IMR-90 (cell line): ENCODE measurements at regions not wholly inside any gene's neighbourhood (a gene's known extent, or its start where the extent isn't known, plus 50 kb on each side); places are given as distances from the start of the nearest gene placed in this dataset.

Experiments used
- ATAC-seq: fragments of 200-7000 bp; cut with Tn5 transposase; 2 replicates; pipeline ENCODE4 v1.9.1; 2020; ENCODE audit warnings: low read depth, mild to moderate bottlenecking, moderate library complexity
- BruUV-seq: library from RNA; stranded (reverse); fragments of 400-500 nt; replicated peaks from 2 replicates; lab custom pipeline; 2021; lab: Mats Ljungman, UMichigan
- CTCF ChIA-PET: fragments of 300-600 bp; formaldehyde crosslinking; extraction: SDS; loops from one replicate; lab custom pipeline; 2021; ENCODE audit warnings: antibody characterized with exemption; lab: Yijun Ruan, JAX
- POLR2A ChIA-PET: fragments of 300-600 bp; sonication (Branson Sonifier 250); formaldehyde crosslinking; loops from one replicate; lab custom pipeline; 2022; ENCODE audit warnings: antibody characterized with exemption; ENCODE audit not compliant: unreplicated experiment; lab: Charles Lee
- DNase-seq: peaks from one replicate; pipeline ENCODE4 v3.0.0; 2013
- H2AFZ ChIP-seq: replicated peaks from 2 replicates; pipeline ENCODE3; 2013; ENCODE audit warnings: low read length, mild to moderate bottlenecking; ENCODE audit not compliant: poor library complexity
- H2AK5ac ChIP-seq: 2 replicates; pipeline ENCODE4 v1.6.1; 2013; ENCODE audit warnings: low read depth, low read length, inconsistent platforms
- H2AK9ac ChIP-seq: replicated peaks from 2 replicates; pipeline ENCODE3; 2013; ENCODE audit warnings: mild to moderate bottlenecking, low read depth, low read length, moderate library complexity; ENCODE audit not compliant: poor library complexity
- H2BK120ac ChIP-seq: 2 replicates; pipeline ENCODE4 v1.6.1; 2013; ENCODE audit warnings: low read depth, low read length, inconsistent platforms
- H2BK15ac ChIP-seq: 3 replicates; pipeline ENCODE4 v1.6.1; 2013; ENCODE audit warnings: low read depth, low read length, inconsistent platforms
- H2BK20ac ChIP-seq: 2 replicates; pipeline ENCODE4 v1.6.1; 2013; ENCODE audit warnings: low read depth, mild to moderate bottlenecking, inconsistent platforms, low read length, moderate library complexity
- H2BK5ac ChIP-seq: 2 replicates; pipeline ENCODE4 v1.6.1; 2013; ENCODE audit warnings: mild to moderate bottlenecking, low read depth, low read length, inconsistent platforms; ENCODE audit not compliant: poor library complexity, severe bottlenecking
- H3K14ac ChIP-seq: replicated peaks from 2 replicates; pipeline ENCODE4 v1.6.1; 2013; ENCODE audit warnings: low read depth, low read length, inconsistent platforms
- H3K18ac ChIP-seq: 2 replicates; pipeline ENCODE4 v1.6.1; 2013; ENCODE audit warnings: low read depth, low read length, control low read depth
- H3K23ac ChIP-seq: 2 replicates; pipeline ENCODE4 v1.6.1; 2013; ENCODE audit warnings: low read depth, low read length, inconsistent platforms
- H3K27ac ChIP-seq: 2 replicates; pipeline ENCODE4 v1.5.1; 2013; ENCODE audit warnings: mild to moderate bottlenecking, control low read depth, low read length; ENCODE audit not compliant: insufficient read depth
- H3K27me3 ChIP-seq: 2 replicates; pipeline ENCODE4 v1.6.1; 2013; ENCODE audit warnings: low read length; ENCODE audit not compliant: control insufficient read depth, insufficient read depth
- H3K36me3 ChIP-seq: 2 replicates; pipeline ENCODE4 v1.6.1; 2013; ENCODE audit warnings: low read length, mixed read lengths; ENCODE audit not compliant: control insufficient read depth, insufficient read depth
- H3K4ac ChIP-seq: 2 replicates; pipeline ENCODE4 v1.6.1; 2013; ENCODE audit warnings: low read depth, low read length, inconsistent platforms
- H3K4me1 ChIP-seq: 2 replicates; pipeline ENCODE4 v1.6.1; 2013; ENCODE audit warnings: low read length, mixed read lengths; ENCODE audit not compliant: control insufficient read depth, insufficient read depth
- H3K4me2 ChIP-seq: 2 replicates; pipeline ENCODE4 v1.6.1; 2013; ENCODE audit warnings: low read depth, mild to moderate bottlenecking, control low read depth, low read length, moderate library complexity
- H3K4me3 ChIP-seq: 2 replicates; pipeline ENCODE4 v1.5.1; 2013; ENCODE audit warnings: low read depth, mild to moderate bottlenecking, control low read depth, low read length, moderate library complexity; ENCODE audit not compliant: insufficient read depth
- H3K56ac ChIP-seq: 2 replicates; pipeline ENCODE4 v1.6.1; 2013; ENCODE audit warnings: low read length, inconsistent platforms; ENCODE audit not compliant: insufficient read depth; ENCODE audit errors: extremely low read depth
- H3K79me1 ChIP-seq, 2 experiments: 2 replicates each; pipeline ENCODE4 v1.6.1; 2013; ENCODE audit warnings: low read length in 2 of 2, inconsistent platforms in 1 of 2, low read depth in 1 of 2
- H3K9ac ChIP-seq: 2 replicates; pipeline ENCODE4 v1.6.1; 2013; ENCODE audit warnings: low read depth, low read length, control low read depth
- H3K9me1 ChIP-seq: 2 replicates; pipeline ENCODE4 v1.6.1; 2013; ENCODE audit warnings: low read length, inconsistent platforms; ENCODE audit not compliant: insufficient read depth
- H3K9me3 ChIP-seq: 2 replicates; pipeline ENCODE4 v1.6.1; 2013; ENCODE audit warnings: low read length; ENCODE audit not compliant: control insufficient read depth, insufficient read depth
- H4K20me1 ChIP-seq: 2 replicates; pipeline ENCODE4 v1.6.1; 2013; ENCODE audit warnings: low read length, inconsistent platforms; ENCODE audit not compliant: insufficient read depth
- H4K5ac ChIP-seq: 2 replicates; pipeline ENCODE4 v1.6.1; 2013; ENCODE audit warnings: mild to moderate bottlenecking, low read depth, low read length, control low read depth
- H4K8ac ChIP-seq, 2 experiments: 2 replicates each; pipeline ENCODE4 v1.6.1; 2013; ENCODE audit warnings: low read depth in 2 of 2, low read length in 2 of 2, control low read depth in 1 of 2, inconsistent platforms in 1 of 2
- H4K91ac ChIP-seq: 2 replicates; pipeline ENCODE4 v1.6.1; 2013; ENCODE audit warnings: low read depth, low read length, inconsistent platforms; ENCODE audit not compliant: insufficient read depth
- CEBPB ChIP-seq: IDR thresholded peaks from 2 replicates; pipeline ENCODE4 v1.6.1; 2012; ENCODE audit warnings: low read depth, low read length, improper control_type of control experiment
- MAZ ChIP-seq: IDR thresholded peaks from 2 replicates; pipeline ENCODE4 v1.6.1; 2012; ENCODE audit warnings: low read depth, mild to moderate bottlenecking, low read length, improper control_type of control experiment, moderate library complexity, borderline replicate concordance
- NFE2L2 ChIP-seq: fragments of 150-350 bp; IDR thresholded peaks from 2 replicates; pipeline ENCODE4 v1.6.1; 2016; ENCODE audit warnings: low read depth, mild to moderate bottlenecking, low read length
- RAD21 ChIP-seq: IDR thresholded peaks from 2 replicates; pipeline ENCODE4 v1.6.1; 2012; ENCODE audit warnings: low read length, improper control_type of control experiment
- RCOR1 ChIP-seq: IDR thresholded peaks from 2 replicates; pipeline ENCODE4 v1.6.1; 2012; ENCODE audit warnings: mild to moderate bottlenecking, low read length, improper control_type of control experiment; ENCODE audit not compliant: insufficient replicate concordance
- SMC3 ChIP-seq: fragments of 150-350 bp; IDR thresholded peaks from 2 replicates; pipeline ENCODE4 v1.6.1; 2016; ENCODE audit warnings: low read depth, mild to moderate bottlenecking, antibody characterized with exemption, low read length, moderate library complexity
- USF2 ChIP-seq: fragments of 150-350 bp; IDR thresholded peaks from 2 replicates; pipeline ENCODE4 v1.6.1; 2017; ENCODE audit warnings: mild to moderate bottlenecking, antibody characterized with exemption, low read length, low read depth
- WGBS, 2 experiments: methylation state at CpG; one replicate each; pipeline versions ENCODE4 v1.1.5 to v1.1.7; 2013; ENCODE audit warnings: missing lambda C conversion rate in 2 of 2; ENCODE audit not compliant: insufficient read length in 1 of 2; ENCODE audit errors: extremely low coverage in 2 of 2; 5-methylcytosine and 5-hydroxymethylcytosine counted together
- dilution Hi-C: fragments of 300-500 bp; cut with HindIII; formaldehyde crosslinking; loops from one replicate; pipeline ENCODE4 v1.14.3; 2018; ENCODE audit warnings: low sequenced_read_pairs; ENCODE audit not compliant: unreplicated experiment
- in situ Hi-C: fragments of 300-500 bp; cut with MboI; formaldehyde crosslinking; loops from 3 replicates; pipeline ENCODE4 v1.14.3; 2019; ENCODE audit warnings: low sequenced_read_pairs, inconsistent platforms, mixed read lengths
- intact Hi-C: fragments of 100-400 bp; cut with micrococcal nuclease; formaldehyde crosslinking; loops from 2 replicates; pipeline ENCODE4 v1.10.0; 2022
- TF ChIP-seq, protein P1 (sequence below): conservative IDR thresholded peaks from 2 replicates; pipeline ENCODE4 v1.5.1; 2012; ENCODE audit warnings: mild to moderate bottlenecking, low read depth, low read length, improper control_type of control experiment

DNA sequence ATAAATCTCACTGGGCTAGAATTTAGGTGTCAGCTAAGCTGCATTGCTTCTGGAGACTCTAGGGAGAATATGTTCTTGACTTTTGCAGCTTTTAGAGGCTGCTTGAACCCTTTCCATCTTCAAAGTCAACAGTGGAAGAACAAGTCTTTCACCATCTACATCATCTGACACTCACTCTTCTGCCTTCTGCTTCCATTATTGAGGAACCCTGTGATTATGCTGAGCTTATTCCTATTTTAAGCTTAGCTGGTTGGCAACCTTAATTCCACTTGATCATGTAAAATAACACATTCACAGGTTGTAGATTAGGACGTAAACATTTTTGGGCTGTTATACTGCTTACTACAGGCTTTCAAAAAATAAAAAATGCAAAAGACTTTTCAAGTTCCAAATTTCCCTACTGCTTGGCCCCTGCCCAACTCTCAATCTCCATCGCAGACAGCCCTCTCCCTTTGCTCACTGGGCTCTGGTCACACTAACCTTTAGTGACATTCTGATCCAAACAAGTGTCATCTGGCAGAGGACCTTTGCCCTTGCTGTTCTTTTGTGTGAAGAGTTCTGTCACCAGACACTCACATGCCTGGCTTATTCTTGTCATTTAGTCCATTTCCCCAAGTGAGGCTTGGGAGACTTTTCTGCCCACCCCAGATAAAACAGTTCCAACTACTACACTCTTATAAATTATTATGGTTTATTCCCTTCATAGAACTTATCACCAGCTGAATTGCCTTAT is 1056.0 kb downstream of the STIM2 start:
- Histone ChIP-seq H3K9me1 (no peaks in the 10 kb centered on the region), H3K27ac (no peak overlapping the region), H4K5ac (no peak overlapping the region), H2AK9ac (no peak overlapping the region), H3K4me3 (no peak overlapping the region), H2BK5ac (no peak overlapping the region), H4K8ac (no peak overlapping the region), H3K14ac (no peak overlapping the region), H3K23ac (no peak overlapping the region), H3K18ac (no peak overlapping the region), H3K4ac (no peak overlapping the region), H3K56ac (no peak overlapping the region), H3K9ac (no peak overlapping the region), H2AK5ac (no peak overlapping the region), H3K27me3 (no peaks in the 10 kb centered on the region), H2AFZ (no peak overlapping the region), H2BK15ac (no peak overlapping the region), H4K91ac (no peak overlapping the region), H2BK120ac (no peak overlapping the region), H3K36me3 (no peaks in the 10 kb centered on the region), H3K4me2 (no peak overlapping the region), H4K20me1 (no peaks in the 10 kb centered on the region), H3K79me1 (no peaks in the 10 kb centered on the region), H3K4me1 (no peaks in the 10 kb centered on the region), H2BK20ac (no peak overlapping the region), H3K9me3 (no peaks in the 10 kb centered on the region)
- 0% methylated on average over 1 of the region's 2 CpGs; no CpG with 5 or more reads in 1 of the 2 experiments for WGBS, 2 experiments
- DNase-seq = no peak
- CTCF ChIA-PET = no interaction called here
- BruUV-seq = no TSS peak
- no peak for ATAC-seq
- no peak for TF ChIP-seq MAZ
- TF ChIP-seq, protein P1, sequence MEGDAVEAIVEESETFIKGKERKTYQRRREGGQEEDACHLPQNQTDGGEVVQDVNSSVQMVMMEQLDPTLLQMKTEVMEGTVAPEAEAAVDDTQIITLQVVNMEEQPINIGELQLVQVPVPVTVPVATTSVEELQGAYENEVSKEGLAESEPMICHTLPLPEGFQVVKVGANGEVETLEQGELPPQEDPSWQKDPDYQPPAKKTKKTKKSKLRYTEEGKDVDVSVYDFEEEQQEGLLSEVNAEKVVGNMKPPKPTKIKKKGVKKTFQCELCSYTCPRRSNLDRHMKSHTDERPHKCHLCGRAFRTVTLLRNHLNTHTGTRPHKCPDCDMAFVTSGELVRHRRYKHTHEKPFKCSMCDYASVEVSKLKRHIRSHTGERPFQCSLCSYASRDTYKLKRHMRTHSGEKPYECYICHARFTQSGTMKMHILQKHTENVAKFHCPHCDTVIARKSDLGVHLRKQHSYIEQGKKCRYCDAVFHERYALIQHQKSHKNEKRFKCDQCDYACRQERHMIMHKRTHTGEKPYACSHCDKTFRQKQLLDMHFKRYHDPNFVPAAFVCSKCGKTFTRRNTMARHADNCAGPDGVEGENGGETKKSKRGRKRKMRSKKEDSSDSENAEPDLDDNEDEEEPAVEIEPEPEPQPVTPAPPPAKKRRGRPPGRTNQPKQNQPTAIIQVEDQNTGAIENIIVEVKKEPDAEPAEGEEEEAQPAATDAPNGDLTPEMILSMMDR = no peak
- no peak for TF ChIP-seq USF2
- no peak for TF ChIP-seq RCOR1
- no peak for TF ChIP-seq RAD21
- TF ChIP-seq SMC3 = no peak
- no peak for TF ChIP-seq NFE2L2
- no peak for TF ChIP-seq CEBPB
- intact Hi-C loops (no loop called here), in situ Hi-C loops (no loop called here), dilution Hi-C loops (no loop called here)
- POLR2A ChIA-PET = no interaction called here
